CD4-positive, alpha-beta T cell (primary cell): ENCODE measurements at regions not wholly inside any gene's neighbourhood (a gene's known extent, or its start where the extent isn't known, plus 50 kb on each side); places are given as distances from the start of the nearest gene placed in this dataset.
"Not testable (repeated sequence)": the region's sequence is repeated elsewhere in the genome, so short reads cannot be mapped to it uniquely, and the experiment has no call there.

Experiments
- ATAC-seq: fragments of 200-7000 bp; cut with Tn5 transposase; one replicate; pipeline ENCODE4 v1.10.0; 2022; ENCODE audit warnings: mild to moderate bottlenecking; ENCODE audit not compliant: poor library complexity
- CTCF ChIA-PET: fragments of 350-600 bp; sonication (Branson Sonifier 250); formaldehyde crosslinking; loops from one replicate; lab custom pipeline; 2021; ENCODE audit warnings: antibody characterized with exemption, inconsistent platforms; lab: Charles Lee
- POLR2A ChIA-PET: fragments of 350-600 bp; sonication (Branson Sonifier 250); formaldehyde crosslinking; loops from one replicate; lab custom pipeline; 2021; ENCODE audit warnings: antibody characterized with exemption, inconsistent platforms; lab: Charles Lee
- DNase-seq, 14 experiments: peaks; one replicate each; pipeline ENCODE4 v3.0.0-alpha.2; 2013 to 2020; ENCODE audit warnings: mixed read lengths in 2 of 14
- H3K27ac ChIP-seq, 2 donors: one replicate each; pipeline versions ENCODE4 v1.5.1 to v1.7.0; 2013; ENCODE audit warnings: low read length in 2 of 2, low read depth in 1 of 2, mild to moderate bottlenecking in 1 of 2
- H3K27me3 ChIP-seq, 2 experiments: 1 replicate in 1 of 2; 2 replicates in 1 of 2; pipeline versions ENCODE4 v1.6.1 to v1.7.0; 2013; ENCODE audit warnings: low read length in 2 of 2, control low read depth in 1 of 2, mild to moderate bottlenecking in 1 of 2, moderate library complexity in 1 of 2; ENCODE audit not compliant: insufficient read depth in 2 of 2, control insufficient read depth in 1 of 2
- H3K36me3 ChIP-seq: one replicate; pipeline ENCODE4 v1.6.1; 2013; ENCODE audit warnings: low read length, control low read depth; ENCODE audit not compliant: insufficient read depth
- H3K4me1 ChIP-seq: one replicate; pipeline ENCODE4 v1.6.1; 2013; ENCODE audit warnings: low read length, control low read depth; ENCODE audit not compliant: insufficient read depth
- H3K4me3 ChIP-seq: one replicate; pipeline ENCODE4 v1.5.1; 2013; ENCODE audit warnings: mild to moderate bottlenecking, low read length, moderate library complexity
- H3K9me3 ChIP-seq, 2 experiments: 1 replicate in 1 of 2; 2 replicates in 1 of 2; pipeline versions ENCODE4 v1.6.1 to v1.7.0; 2013; ENCODE audit warnings: low read length in 2 of 2, mild to moderate bottlenecking in 2 of 2, control low read depth in 1 of 2, moderate library complexity in 1 of 2; ENCODE audit not compliant: control insufficient read depth in 1 of 2, insufficient read depth in 1 of 2
- H3K27ac Mint-ChIP-seq: one replicate; pipeline ENCODE4 v1.8.0; 2020; ENCODE audit warnings: mixed read lengths
- H3K27me3 Mint-ChIP-seq: one replicate; pipeline ENCODE4 v1.8.0; 2021; ENCODE audit warnings: mixed read lengths
- H3K36me3 Mint-ChIP-seq: one replicate; pipeline ENCODE4 v1.8.0; 2021; ENCODE audit warnings: low read depth, mixed read lengths
- H3K4me1 Mint-ChIP-seq: one replicate; pipeline ENCODE4 v1.8.0; 2021; ENCODE audit warnings: low read depth, mixed read lengths
- H3K4me3 Mint-ChIP-seq: one replicate; pipeline ENCODE4 v1.8.0; 2020; ENCODE audit warnings: mild to moderate bottlenecking, mixed read lengths
- H3K9me3 Mint-ChIP-seq: one replicate; pipeline ENCODE4 v1.8.0; 2020; ENCODE audit warnings: mixed read lengths
- intact Hi-C, 2 experiments: fragments of 100-400 bp; cut with DNase I in 1 of 2; cut with micrococcal nuclease in 1 of 2; formaldehyde crosslinking; loops; one replicate each; pipeline versions ENCODE4 v1.15.1 to v1.9.0; 2023 to 2025; cut with DNase I, micrococcal nuclease

DNA sequence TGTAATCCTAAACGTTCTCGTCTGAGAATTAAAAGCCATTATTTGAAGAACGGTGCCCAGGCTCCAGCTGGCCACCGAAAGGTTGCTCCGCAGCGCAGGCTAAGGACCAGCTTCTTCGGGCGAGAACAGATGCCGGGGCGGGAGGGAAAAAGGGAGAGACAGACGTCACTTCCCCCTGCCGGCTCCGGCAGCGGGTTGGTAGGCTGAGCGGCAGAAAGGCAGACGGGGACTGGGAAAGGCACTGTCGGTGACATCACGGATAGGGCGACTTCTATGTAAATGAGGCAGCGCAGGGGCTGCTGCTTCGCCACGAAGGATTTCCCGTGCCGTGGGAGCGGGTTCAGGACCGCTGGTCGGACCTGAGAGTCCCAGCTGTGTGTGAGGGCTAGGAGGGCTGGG, 147.5 kb upstream of the NOTCH2NLA start:
- H3K4me1 ChIP-seq, H3K27me3 ChIP-seq, H3K36me3 ChIP-seq, H3K9me3 Mint-ChIP-seq, CTCF ChIA-PET, H3K27me3 Mint-ChIP-seq, H3K9me3 ChIP-seq, intact Hi-C loops: not testable (repeated sequence)
- DNase-seq (peak; percentile 61 to 92 (median 74)), ATAC-seq (peak; percentile 60)
- peaks cover 11% of the 10 kb centered on the region for H3K36me3 Mint-ChIP-seq
- peak overlapping the region; percentile 41 for H3K4me3 ChIP-seq
- H3K27ac Mint-ChIP-seq = peak overlapping the region; percentile 95
- POLR2A ChIA-PET = interaction anchor here (1.0 kb wide), 2 partner anchors 11 to 23 kb away, joined by 5 to 7 read pairs; no protein-coding TSS in a partner anchor
- peak overlapping the region in 1 of 2 donors; percentile 57 for H3K27ac ChIP-seq
- H3K4me3 Mint-ChIP-seq = peak overlapping the region; percentile 90
- peaks cover 17% of the 10 kb centered on the region for H3K4me1 Mint-ChIP-seq

DNA sequence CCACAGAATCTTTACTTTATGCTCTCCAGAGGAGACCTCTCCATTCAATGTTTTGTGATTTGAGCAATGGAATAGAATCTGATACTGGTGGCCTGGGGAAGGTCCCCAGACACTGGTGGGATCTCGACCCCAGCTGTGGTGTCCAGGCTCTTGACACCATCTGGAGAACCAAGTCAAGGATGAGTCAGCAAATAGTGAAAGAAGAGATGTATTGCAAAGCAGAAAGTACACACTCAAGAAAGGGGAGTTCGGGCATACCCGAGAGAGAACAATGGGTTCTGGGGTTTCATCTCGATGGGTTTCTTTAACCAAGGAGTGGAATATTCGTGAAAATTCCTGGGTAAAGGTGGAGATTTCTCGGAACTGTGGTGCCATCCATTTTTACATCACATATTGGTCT, 146.3 kb upstream of the NOTCH2NLA start:
- H3K4me3 Mint-ChIP-seq = peak overlapping the region; percentile 74
- CTCF ChIA-PET, H3K27me3 ChIP-seq, H3K27ac ChIP-seq, H3K36me3 ChIP-seq, ATAC-seq, POLR2A ChIA-PET, H3K9me3 Mint-ChIP-seq, intact Hi-C loops, H3K27me3 Mint-ChIP-seq, H3K9me3 ChIP-seq, H3K4me3 ChIP-seq, H3K4me1 ChIP-seq: not testable (repeated sequence)
- peaks cover 11% of the 10 kb centered on the region for H3K36me3 Mint-ChIP-seq
- H3K4me1 Mint-ChIP-seq = peaks cover 17% of the 10 kb centered on the region
- DNase-seq = peak in 1 of 14 experiments; percentile 6
- H3K27ac Mint-ChIP-seq = peak overlapping the region; percentile 67

DNA sequence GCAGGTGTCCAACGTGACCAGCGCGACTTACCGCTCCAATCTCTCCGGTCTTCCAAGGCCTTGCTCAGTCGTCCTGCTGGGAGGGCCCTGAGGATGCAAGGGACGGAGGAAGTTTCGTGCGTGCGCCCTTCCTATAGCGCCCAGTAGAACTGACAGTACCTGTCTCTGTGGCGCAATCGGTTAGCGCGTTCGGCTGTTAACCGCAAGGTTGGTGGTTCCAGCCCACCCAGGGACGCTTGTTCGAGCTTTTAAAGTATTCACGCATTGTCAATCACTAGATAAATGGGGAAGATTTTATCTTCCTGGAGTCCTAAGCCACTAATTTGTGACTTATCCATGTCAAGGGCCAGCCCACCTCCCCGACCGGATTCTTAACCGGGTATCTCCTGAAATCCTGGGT, 141.1 kb upstream of the NOTCH2NLA start:
- H3K27me3 ChIP-seq, POLR2A ChIA-PET, H3K9me3 Mint-ChIP-seq, H3K27me3 Mint-ChIP-seq, ATAC-seq, H3K36me3 Mint-ChIP-seq, H3K9me3 ChIP-seq, H3K4me1 Mint-ChIP-seq, intact Hi-C loops, CTCF ChIA-PET, H3K36me3 ChIP-seq, H3K27ac ChIP-seq: not testable (repeated sequence)
- peak overlapping the region; percentile 55 for H3K4me3 ChIP-seq
- DNase-seq = peak in 13 of 14 experiments; percentile 16 to 75 (median 44)
- Mint-ChIP-seq H3K4me3 (peak overlapping the region; percentile 92), H3K27ac (peak overlapping the region; percentile 95)
- H3K4me1 ChIP-seq = peaks cover 11% of the 10 kb centered on the region

DNA sequence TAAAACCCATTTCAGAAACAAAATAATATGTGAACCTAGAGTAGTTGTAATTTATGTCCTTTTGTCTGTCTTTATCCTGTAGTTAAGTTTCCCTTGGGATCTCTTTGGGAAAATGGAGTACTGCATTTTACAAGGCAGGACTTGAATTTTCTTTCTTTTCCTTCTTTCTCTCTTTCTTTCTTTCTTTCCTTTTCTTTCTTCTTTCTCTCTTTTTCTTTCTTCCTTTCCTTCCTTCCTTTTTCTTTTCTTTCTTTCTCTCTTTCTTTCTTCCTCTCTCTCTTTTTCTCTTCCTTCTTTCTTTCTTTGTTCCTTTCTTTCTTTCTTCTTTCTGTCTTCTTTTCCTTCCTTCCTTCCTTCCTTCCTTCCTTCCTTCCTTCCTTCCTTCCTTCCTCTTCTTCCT, 126.6 kb upstream of the NOTCH2NLA start:
- H3K27me3 Mint-ChIP-seq, H3K36me3 ChIP-seq, H3K4me3 ChIP-seq, H3K9me3 ChIP-seq, DNase-seq, POLR2A ChIA-PET, H3K27ac Mint-ChIP-seq, H3K4me3 Mint-ChIP-seq, ATAC-seq, H3K27me3 ChIP-seq, CTCF ChIA-PET, H3K36me3 Mint-ChIP-seq, H3K27ac ChIP-seq, H3K9me3 Mint-ChIP-seq, intact Hi-C loops, H3K4me1 Mint-ChIP-seq, H3K4me1 ChIP-seq: not testable (repeated sequence)

DNA sequence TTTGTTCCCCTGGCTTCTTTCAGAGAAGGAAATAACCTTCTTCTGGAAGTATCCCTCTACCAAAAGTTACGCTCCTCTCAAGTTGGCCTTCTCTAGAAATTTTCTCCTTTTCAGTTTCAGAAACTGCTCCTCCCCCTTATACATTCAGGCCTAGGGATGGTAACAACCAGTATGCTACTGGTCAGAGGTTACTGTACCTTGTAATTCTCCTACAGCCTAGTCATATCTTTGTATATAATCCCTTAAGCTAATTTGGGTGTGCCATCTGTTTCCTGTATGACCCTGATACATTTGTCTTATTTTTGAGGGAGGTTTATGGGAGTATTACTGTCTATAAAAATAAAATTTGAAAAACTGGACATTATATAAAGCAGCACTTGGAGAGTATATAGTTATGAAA, 98.0 kb upstream of the NOTCH2NLA start:
- CTCF ChIA-PET, H3K4me1 Mint-ChIP-seq, H3K4me3 ChIP-seq, intact Hi-C loops, H3K27me3 ChIP-seq, H3K36me3 ChIP-seq, H3K27ac ChIP-seq, H3K9me3 Mint-ChIP-seq, H3K4me3 Mint-ChIP-seq, POLR2A ChIA-PET, H3K4me1 ChIP-seq, DNase-seq, H3K27ac Mint-ChIP-seq, H3K27me3 Mint-ChIP-seq, ATAC-seq, H3K9me3 ChIP-seq, H3K36me3 Mint-ChIP-seq: not testable (repeated sequence)

DNA sequence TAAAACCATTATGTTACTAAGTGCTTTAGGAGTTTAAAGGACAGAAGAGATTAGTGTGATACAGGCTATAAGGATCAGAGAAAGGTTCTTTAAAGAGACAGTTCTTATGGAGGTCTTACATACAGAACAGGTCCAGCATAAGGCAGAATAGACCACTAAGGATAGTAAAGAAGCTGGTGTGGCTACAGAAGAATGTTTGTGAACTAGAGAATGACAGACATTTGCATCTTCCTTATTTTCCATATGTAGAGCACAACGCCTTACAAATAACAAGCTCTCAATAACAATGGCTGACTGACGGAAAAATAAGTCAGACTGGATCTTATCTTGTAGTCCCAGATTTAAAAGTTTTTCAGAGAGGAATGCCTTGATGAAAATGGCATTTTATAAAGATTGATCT, 95.6 kb upstream of the NOTCH2NLA start:
- intact Hi-C loops, H3K27ac ChIP-seq, H3K9me3 ChIP-seq, H3K27ac Mint-ChIP-seq, H3K4me1 Mint-ChIP-seq, H3K4me3 Mint-ChIP-seq, H3K27me3 Mint-ChIP-seq, H3K27me3 ChIP-seq, POLR2A ChIA-PET, H3K4me3 ChIP-seq, H3K9me3 Mint-ChIP-seq, H3K36me3 Mint-ChIP-seq, H3K4me1 ChIP-seq, CTCF ChIA-PET, DNase-seq, H3K36me3 ChIP-seq, ATAC-seq: not testable (repeated sequence)

DNA sequence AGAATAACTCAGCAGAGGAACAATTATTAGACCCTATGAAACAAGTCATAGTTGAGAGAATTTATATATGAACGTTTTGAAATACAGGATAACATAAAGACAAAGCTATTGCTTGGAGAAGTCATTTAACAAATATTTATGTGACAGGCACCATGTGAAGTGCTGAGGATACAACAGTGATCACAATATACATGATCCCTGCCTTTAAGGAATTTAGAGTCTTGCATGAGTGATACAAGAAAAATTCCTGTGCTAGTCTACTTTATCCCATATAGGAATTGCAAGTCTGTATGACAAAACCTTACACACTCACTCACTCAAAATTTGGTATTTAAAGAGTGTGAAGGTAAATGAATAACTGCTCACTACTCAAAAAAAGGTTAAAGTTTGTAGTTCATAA, 94.5 kb upstream of the NOTCH2NLA start:
- H3K9me3 Mint-ChIP-seq, H3K4me1 ChIP-seq, H3K4me3 ChIP-seq, POLR2A ChIA-PET, intact Hi-C loops, H3K4me3 Mint-ChIP-seq, H3K9me3 ChIP-seq, H3K27me3 ChIP-seq, H3K36me3 Mint-ChIP-seq, H3K27me3 Mint-ChIP-seq, CTCF ChIA-PET, H3K27ac Mint-ChIP-seq, H3K36me3 ChIP-seq, ATAC-seq, DNase-seq, H3K4me1 Mint-ChIP-seq, H3K27ac ChIP-seq: not testable (repeated sequence)
